IMR-90 (cell line): ENCODE measurements at regions not wholly inside any gene's neighbourhood (a gene's known extent, or its start where the extent isn't known, plus 50 kb on each side); places are given as distances from the start of the nearest gene placed in this dataset.

Experiments used
- ATAC-seq: fragments of 200-7000 bp; cut with Tn5 transposase; 2 replicates; pipeline ENCODE4 v1.9.1; 2020; ENCODE audit warnings: low read depth, mild to moderate bottlenecking, moderate library complexity
- BruUV-seq: library from RNA; stranded (reverse); fragments of 400-500 nt; replicated peaks from 2 replicates; lab custom pipeline; 2021; lab: Mats Ljungman, UMichigan
- CTCF ChIA-PET: fragments of 300-600 bp; formaldehyde crosslinking; extraction: SDS; loops from one replicate; lab custom pipeline; 2021; ENCODE audit warnings: antibody characterized with exemption; lab: Yijun Ruan, JAX
- POLR2A ChIA-PET: fragments of 300-600 bp; sonication (Branson Sonifier 250); formaldehyde crosslinking; loops from one replicate; lab custom pipeline; 2022; ENCODE audit warnings: antibody characterized with exemption; ENCODE audit not compliant: unreplicated experiment; lab: Charles Lee
- DNase-seq: peaks from one replicate; pipeline ENCODE4 v3.0.0; 2013
- H2AFZ ChIP-seq: replicated peaks from 2 replicates; pipeline ENCODE3; 2013; ENCODE audit warnings: low read length, mild to moderate bottlenecking; ENCODE audit not compliant: poor library complexity
- H2AK5ac ChIP-seq: 2 replicates; pipeline ENCODE4 v1.6.1; 2013; ENCODE audit warnings: low read depth, low read length, inconsistent platforms
- H2AK9ac ChIP-seq: replicated peaks from 2 replicates; pipeline ENCODE3; 2013; ENCODE audit warnings: mild to moderate bottlenecking, low read depth, low read length, moderate library complexity; ENCODE audit not compliant: poor library complexity
- H2BK120ac ChIP-seq: 2 replicates; pipeline ENCODE4 v1.6.1; 2013; ENCODE audit warnings: low read depth, low read length, inconsistent platforms
- H2BK15ac ChIP-seq: 3 replicates; pipeline ENCODE4 v1.6.1; 2013; ENCODE audit warnings: low read depth, low read length, inconsistent platforms
- H2BK20ac ChIP-seq: 2 replicates; pipeline ENCODE4 v1.6.1; 2013; ENCODE audit warnings: low read depth, mild to moderate bottlenecking, inconsistent platforms, low read length, moderate library complexity
- H2BK5ac ChIP-seq: 2 replicates; pipeline ENCODE4 v1.6.1; 2013; ENCODE audit warnings: mild to moderate bottlenecking, low read depth, low read length, inconsistent platforms; ENCODE audit not compliant: poor library complexity, severe bottlenecking
- H3K14ac ChIP-seq: replicated peaks from 2 replicates; pipeline ENCODE4 v1.6.1; 2013; ENCODE audit warnings: low read depth, low read length, inconsistent platforms
- H3K18ac ChIP-seq: 2 replicates; pipeline ENCODE4 v1.6.1; 2013; ENCODE audit warnings: low read depth, low read length, control low read depth
- H3K23ac ChIP-seq: 2 replicates; pipeline ENCODE4 v1.6.1; 2013; ENCODE audit warnings: low read depth, low read length, inconsistent platforms
- H3K27ac ChIP-seq: 2 replicates; pipeline ENCODE4 v1.5.1; 2013; ENCODE audit warnings: mild to moderate bottlenecking, control low read depth, low read length; ENCODE audit not compliant: insufficient read depth
- H3K27me3 ChIP-seq: 2 replicates; pipeline ENCODE4 v1.6.1; 2013; ENCODE audit warnings: low read length; ENCODE audit not compliant: control insufficient read depth, insufficient read depth
- H3K36me3 ChIP-seq: 2 replicates; pipeline ENCODE4 v1.6.1; 2013; ENCODE audit warnings: low read length, mixed read lengths; ENCODE audit not compliant: control insufficient read depth, insufficient read depth
- H3K4ac ChIP-seq: 2 replicates; pipeline ENCODE4 v1.6.1; 2013; ENCODE audit warnings: low read depth, low read length, inconsistent platforms
- H3K4me1 ChIP-seq: 2 replicates; pipeline ENCODE4 v1.6.1; 2013; ENCODE audit warnings: low read length, mixed read lengths; ENCODE audit not compliant: control insufficient read depth, insufficient read depth
- H3K4me2 ChIP-seq: 2 replicates; pipeline ENCODE4 v1.6.1; 2013; ENCODE audit warnings: low read depth, mild to moderate bottlenecking, control low read depth, low read length, moderate library complexity
- H3K4me3 ChIP-seq: 2 replicates; pipeline ENCODE4 v1.5.1; 2013; ENCODE audit warnings: low read depth, mild to moderate bottlenecking, control low read depth, low read length, moderate library complexity; ENCODE audit not compliant: insufficient read depth
- H3K56ac ChIP-seq: 2 replicates; pipeline ENCODE4 v1.6.1; 2013; ENCODE audit warnings: low read length, inconsistent platforms; ENCODE audit not compliant: insufficient read depth; ENCODE audit errors: extremely low read depth
- H3K79me1 ChIP-seq, 2 experiments: 2 replicates each; pipeline ENCODE4 v1.6.1; 2013; ENCODE audit warnings: low read length in 2 of 2, inconsistent platforms in 1 of 2, low read depth in 1 of 2
- H3K9ac ChIP-seq: 2 replicates; pipeline ENCODE4 v1.6.1; 2013; ENCODE audit warnings: low read depth, low read length, control low read depth
- H3K9me1 ChIP-seq: 2 replicates; pipeline ENCODE4 v1.6.1; 2013; ENCODE audit warnings: low read length, inconsistent platforms; ENCODE audit not compliant: insufficient read depth
- H3K9me3 ChIP-seq: 2 replicates; pipeline ENCODE4 v1.6.1; 2013; ENCODE audit warnings: low read length; ENCODE audit not compliant: control insufficient read depth, insufficient read depth
- H4K20me1 ChIP-seq: 2 replicates; pipeline ENCODE4 v1.6.1; 2013; ENCODE audit warnings: low read length, inconsistent platforms; ENCODE audit not compliant: insufficient read depth
- H4K5ac ChIP-seq: 2 replicates; pipeline ENCODE4 v1.6.1; 2013; ENCODE audit warnings: mild to moderate bottlenecking, low read depth, low read length, control low read depth
- H4K8ac ChIP-seq, 2 experiments: 2 replicates each; pipeline ENCODE4 v1.6.1; 2013; ENCODE audit warnings: low read depth in 2 of 2, low read length in 2 of 2, control low read depth in 1 of 2, inconsistent platforms in 1 of 2
- H4K91ac ChIP-seq: 2 replicates; pipeline ENCODE4 v1.6.1; 2013; ENCODE audit warnings: low read depth, low read length, inconsistent platforms; ENCODE audit not compliant: insufficient read depth
- CEBPB ChIP-seq: IDR thresholded peaks from 2 replicates; pipeline ENCODE4 v1.6.1; 2012; ENCODE audit warnings: low read depth, low read length, improper control_type of control experiment
- CHD1 ChIP-seq: IDR thresholded peaks from 2 replicates; pipeline ENCODE4 v1.6.1; 2012; ENCODE audit warnings: low read depth, low read length, improper control_type of control experiment
- FOS ChIP-seq: fragments of 150-350 bp; IDR thresholded peaks from 2 replicates; pipeline ENCODE4 v1.6.1; 2016; ENCODE audit warnings: low read depth, low read length
- MAZ ChIP-seq: IDR thresholded peaks from 2 replicates; pipeline ENCODE4 v1.6.1; 2012; ENCODE audit warnings: low read depth, mild to moderate bottlenecking, low read length, improper control_type of control experiment, moderate library complexity, borderline replicate concordance
- MXI1 ChIP-seq: IDR thresholded peaks from 2 replicates; pipeline ENCODE4 v1.6.1; 2012; ENCODE audit warnings: low read depth, mild to moderate bottlenecking, low read length, moderate library complexity, borderline replicate concordance
- NFE2L2 ChIP-seq: fragments of 150-350 bp; IDR thresholded peaks from 2 replicates; pipeline ENCODE4 v1.6.1; 2016; ENCODE audit warnings: low read depth, mild to moderate bottlenecking, low read length
- POLR2A ChIP-seq: IDR thresholded peaks from 2 replicates; pipeline ENCODE4 v1.6.1; 2012; ENCODE audit warnings: mild to moderate bottlenecking, low read depth, low read length
- RAD21 ChIP-seq: IDR thresholded peaks from 2 replicates; pipeline ENCODE4 v1.6.1; 2012; ENCODE audit warnings: low read length, improper control_type of control experiment
- RFX5 ChIP-seq: IDR thresholded peaks from 2 replicates; pipeline ENCODE4 v1.8.0; 2012; ENCODE audit warnings: low read depth, mild to moderate bottlenecking, low read length, moderate library complexity
- WGBS, 2 experiments: methylation state at CpG; one replicate each; pipeline versions ENCODE4 v1.1.5 to v1.1.7; 2013; ENCODE audit warnings: missing lambda C conversion rate in 2 of 2; ENCODE audit not compliant: insufficient read length in 1 of 2; ENCODE audit errors: extremely low coverage in 2 of 2; 5-methylcytosine and 5-hydroxymethylcytosine counted together
- dilution Hi-C: fragments of 300-500 bp; cut with HindIII; formaldehyde crosslinking; loops from one replicate; pipeline ENCODE4 v1.14.3; 2018; ENCODE audit warnings: low sequenced_read_pairs; ENCODE audit not compliant: unreplicated experiment
- in situ Hi-C: fragments of 300-500 bp; cut with MboI; formaldehyde crosslinking; loops from 3 replicates; pipeline ENCODE4 v1.14.3; 2019; ENCODE audit warnings: low sequenced_read_pairs, inconsistent platforms, mixed read lengths
- intact Hi-C: fragments of 100-400 bp; cut with micrococcal nuclease; formaldehyde crosslinking; loops from 2 replicates; pipeline ENCODE4 v1.10.0; 2022

DNA sequence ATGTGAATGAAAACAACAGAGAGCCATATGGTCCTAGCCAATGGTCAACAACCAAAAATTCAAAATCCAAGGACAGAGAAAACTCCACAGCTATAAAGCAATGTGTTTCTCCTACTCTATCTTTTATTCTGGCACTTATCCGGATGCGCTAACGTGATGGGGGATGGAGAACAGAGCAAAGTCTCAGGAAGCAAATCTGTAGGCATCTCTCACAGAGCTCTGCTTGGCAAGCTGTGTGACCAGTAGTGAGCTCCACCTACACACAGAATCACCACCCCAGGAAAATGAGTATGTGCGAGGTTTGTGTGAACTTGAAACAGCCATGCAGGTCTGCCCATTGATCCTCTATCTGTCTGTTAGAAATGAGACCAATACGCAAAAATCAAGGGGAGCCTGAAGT, 584.3 kb downstream of the BCL11A start:
- CTCF ChIA-PET, result no interaction called here
- no TSS peak for BruUV-seq
- H3K14ac ChIP-seq, result no peak overlapping the region

More for the DNA sequence above, 584.3 kb downstream of the BCL11A start:
- no peaks in the 10 kb centered on the region for H3K36me3 ChIP-seq
- no peak overlapping the region for H2BK120ac ChIP-seq
- no peaks in the 10 kb centered on the region for H3K9me1 ChIP-seq
- TF ChIP-seq RFX5 (no peak), NFE2L2 (no peak), CHD1 (no peak), MAZ (no peak), CEBPB (no peak), RAD21 (no peak), MXI1 (no peak), FOS (no peak), POLR2A (no peak)
- H3K4me2 ChIP-seq, result no peak overlapping the region
- H4K91ac ChIP-seq, result no peak overlapping the region
- no peaks in the 10 kb centered on the region for H3K27me3 ChIP-seq
- no peak overlapping the region for H3K56ac ChIP-seq
- no peak overlapping the region for H4K8ac ChIP-seq
- no peak overlapping the region for H3K4ac ChIP-seq
- H3K9me3 ChIP-seq, result peaks cover 7% of the 10 kb centered on the region; the same call in 1 of the 2 replicates
- no peak overlapping the region for H2BK20ac ChIP-seq
- in situ Hi-C loops, result no loop called here
- no peaks in the 10 kb centered on the region for H3K4me1 ChIP-seq
- no peak overlapping the region for H2BK5ac ChIP-seq
- H4K5ac ChIP-seq, result no peak overlapping the region
- H3K27ac ChIP-seq, result no peak overlapping the region
- dilution Hi-C loops, result no loop called here
- POLR2A ChIA-PET, result no interaction called here
- H3K9ac ChIP-seq, result no peak overlapping the region
- H2AK5ac ChIP-seq, result no peak overlapping the region
- H3K23ac ChIP-seq, result no peak overlapping the region
- H2BK15ac ChIP-seq, result no peak overlapping the region
- H3K4me3 ChIP-seq, result no peak overlapping the region
- DNase-seq (no peak), ATAC-seq (no peak)
- no peaks in the 10 kb centered on the region for H4K20me1 ChIP-seq
- no CpG with 5 or more reads among the region's 5 CpGs for WGBS, 2 experiments
- H2AK9ac ChIP-seq, result no peak overlapping the region
- no peaks in the 10 kb centered on the region for H3K79me1 ChIP-seq
- intact Hi-C loops, result no loop called here
- H2AFZ ChIP-seq, result no peak overlapping the region
- no peak overlapping the region for H3K18ac ChIP-seq
